ENCODE measurements at regions not wholly inside any gene's neighbourhood (a gene's known extent, or its start where the extent isn't known, plus 50 kb on each side); places are given as distances from the start of the nearest gene placed in this dataset.

DNA sequence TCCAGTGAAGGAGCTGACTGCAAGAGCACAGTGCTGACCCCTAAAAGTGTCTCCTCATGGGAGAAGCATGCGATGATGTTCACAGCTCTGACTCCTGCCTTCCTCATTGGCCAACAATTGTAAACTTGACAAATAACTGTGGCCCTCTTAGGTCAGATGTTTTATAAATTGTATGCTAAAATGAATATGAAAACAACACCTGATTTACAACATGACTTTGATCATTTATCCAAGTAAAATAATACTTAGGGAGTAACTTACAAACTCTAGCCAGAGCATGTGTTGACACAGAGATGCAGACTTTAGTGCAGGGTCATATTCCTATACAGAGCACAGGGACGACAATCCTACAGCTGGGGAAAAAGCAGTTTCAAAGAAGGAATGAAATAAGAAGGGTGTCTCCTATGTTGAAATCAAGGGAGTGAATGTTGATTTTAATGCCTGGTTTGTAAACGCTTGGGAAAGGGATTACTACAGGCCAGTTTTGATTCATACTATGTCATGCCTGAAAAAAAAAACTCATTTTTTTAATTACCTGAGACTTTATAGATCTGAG, 391.4 kb upstream of the AKR1E2 start:
- TF ChIP-seq TCF12 (IDR thresholded peaks at IDR 0.05; ENCODE audit: low read depth) (no peak), ZBTB7A (IDR thresholded peaks at IDR 0.05; ENCODE audit: low read depth) (no peak), USF1 (IDR thresholded peaks at IDR 0.05) (no peak), YY1 (IDR thresholded peaks at IDR 0.05; ENCODE audit: low read depth) (no peak), TEAD4 (IDR thresholded peaks at IDR 0.05) (no peak), EP300 (IDR thresholded peaks at IDR 0.05; ENCODE audit: borderline replicate concordance) (no peak), RAD21 (IDR thresholded peaks at IDR 0.05; ENCODE audit: low read depth) (no peak), TAF1 (IDR thresholded peaks at IDR 0.05; ENCODE audit: low read depth) (no peak), EGR1 (IDR thresholded peaks at IDR 0.05) (no peak), MAX (IDR thresholded peaks at IDR 0.05) (no peak), FOXM1 (IDR thresholded peaks at IDR 0.05; ENCODE audit: borderline replicate concordance, low read depth) (no peak), REST (IDR thresholded peaks at IDR 0.05; ENCODE audit: low read depth) (no peak), CREB1 (IDR thresholded peaks at IDR 0.05; ENCODE audit: low read depth) (no peak), CEBPB (IDR thresholded peaks at IDR 0.05) (no peak), NFIC (IDR thresholded peaks at IDR 0.05) (no peak)

- TF ChIP-seq TEAD4 (IDR thresholded peaks at IDR 0.05) (no peak), CREB1 (IDR thresholded peaks at IDR 0.05; ENCODE audit: low read depth) (no peak), USF1 (IDR thresholded peaks at IDR 0.05) (no peak), ZBTB7A (IDR thresholded peaks at IDR 0.05; ENCODE audit: low read depth) (no peak), YY1 (IDR thresholded peaks at IDR 0.05; ENCODE audit: low read depth) (no peak), FOXM1 (IDR thresholded peaks at IDR 0.05; ENCODE audit: borderline replicate concordance, low read depth) (no peak), MAX (IDR thresholded peaks at IDR 0.05) (no peak), CEBPB (IDR thresholded peaks at IDR 0.05) (no peak), EGR1 (IDR thresholded peaks at IDR 0.05) (no peak), EP300 (IDR thresholded peaks at IDR 0.05; ENCODE audit: borderline replicate concordance) (no peak), RAD21 (IDR thresholded peaks at IDR 0.05; ENCODE audit: low read depth) (no peak), REST (IDR thresholded peaks at IDR 0.05; ENCODE audit: low read depth) (no peak), TCF12 (IDR thresholded peaks at IDR 0.05; ENCODE audit: low read depth) (no peak), NFIC (IDR thresholded peaks at IDR 0.05) (no peak), TAF1 (IDR thresholded peaks at IDR 0.05; ENCODE audit: low read depth) (no peak)
Observed at GRCh38 chr10:4434105-4434504, 391.9 kb upstream of the AKR1E2 start.

DNA sequence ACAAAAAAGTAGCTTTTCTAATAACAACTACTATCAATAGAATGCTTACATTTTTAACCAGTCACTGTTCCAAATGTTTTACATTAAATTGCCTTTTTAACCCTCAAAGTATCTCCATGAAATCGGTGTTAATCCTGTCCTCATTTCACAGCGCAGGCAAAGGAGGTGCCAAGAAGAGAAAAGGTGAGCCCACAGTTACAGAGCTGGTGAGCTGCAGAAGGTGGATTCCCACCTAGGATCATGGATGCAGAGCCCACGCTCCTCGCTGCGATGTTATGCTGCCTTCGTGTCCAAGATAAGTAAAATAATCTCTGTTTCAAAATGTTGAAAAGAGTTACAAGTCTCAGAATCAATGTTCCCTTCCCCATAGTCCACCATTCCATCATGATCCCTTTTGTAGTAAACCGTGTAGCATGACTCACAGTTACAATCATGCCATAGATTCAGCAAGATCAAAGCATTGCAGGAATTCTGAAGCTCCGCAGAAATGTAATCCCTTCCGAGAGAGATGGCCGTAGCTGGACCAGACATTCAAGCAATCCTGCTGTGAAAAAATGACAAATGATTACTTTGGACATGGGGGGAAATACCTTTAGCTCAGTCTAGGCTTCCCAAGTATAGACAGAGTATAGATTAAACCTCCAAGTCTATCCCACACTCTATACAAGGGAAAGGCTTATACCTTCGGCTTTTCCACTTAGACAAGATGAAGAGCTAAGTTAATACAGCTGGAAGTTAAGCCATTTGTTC, 394.7 kb upstream of the AKR1E2 start:
- TF ChIP-seq TAF1 (IDR thresholded peaks at IDR 0.05; ENCODE audit: low read depth) (no peak), CREB1 (IDR thresholded peaks at IDR 0.05; ENCODE audit: low read depth) (no peak), TEAD4 (IDR thresholded peaks at IDR 0.05) (peak; percentile 50), FOXM1 (IDR thresholded peaks at IDR 0.05; ENCODE audit: borderline replicate concordance, low read depth) (no peak), TCF12 (IDR thresholded peaks at IDR 0.05; ENCODE audit: low read depth) (no peak)

DNA sequence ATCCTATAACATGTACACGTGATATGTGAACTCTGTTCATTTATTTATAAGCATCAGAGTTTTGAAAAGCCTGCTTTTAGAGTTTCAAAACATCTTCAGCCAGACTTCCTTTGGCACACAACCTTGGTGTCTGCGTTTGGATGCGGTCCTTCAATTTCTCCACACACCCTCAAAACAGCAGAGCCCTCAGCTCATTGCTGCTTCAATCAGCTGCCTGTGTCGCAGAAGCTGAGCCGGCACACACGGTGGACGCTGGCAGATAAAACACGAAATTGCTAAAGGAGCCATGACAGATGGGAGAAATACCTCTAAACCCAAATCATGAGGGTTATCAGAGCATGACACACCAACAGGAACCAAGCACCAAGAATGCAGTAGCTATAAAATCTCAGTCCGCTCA, 396.4 kb upstream of the AKR1E2 start:
- TF ChIP-seq FOXM1 (IDR thresholded peaks at IDR 0.05; ENCODE audit: borderline replicate concordance, low read depth): no peak
- no peak for TF ChIP-seq EP300 (IDR thresholded peaks at IDR 0.05; ENCODE audit: borderline replicate concordance)
- no peak for TF ChIP-seq EGR1 (IDR thresholded peaks at IDR 0.05)
- no peak for TF ChIP-seq USF1 (IDR thresholded peaks at IDR 0.05)
- no peak for TF ChIP-seq REST (IDR thresholded peaks at IDR 0.05; ENCODE audit: low read depth)
- TF ChIP-seq TCF12 (IDR thresholded peaks at IDR 0.05; ENCODE audit: low read depth): no peak
- TF ChIP-seq TAF1 (IDR thresholded peaks at IDR 0.05; ENCODE audit: low read depth): no peak
- no peak for TF ChIP-seq CREB1 (IDR thresholded peaks at IDR 0.05; ENCODE audit: low read depth)
- no peak for TF ChIP-seq RAD21 (IDR thresholded peaks at IDR 0.05; ENCODE audit: low read depth)
- no peak for TF ChIP-seq TEAD4 (IDR thresholded peaks at IDR 0.05)
- TF ChIP-seq YY1 (IDR thresholded peaks at IDR 0.05; ENCODE audit: low read depth): no peak
- TF ChIP-seq ZBTB7A (IDR thresholded peaks at IDR 0.05; ENCODE audit: low read depth): no peak

Measured in Ishikawa (cell line).